IMR-90 (cell line): ENCODE measurements at regions not wholly inside any gene's neighbourhood (a gene's known extent, or its start where the extent isn't known, plus 50 kb on each side); places are given as distances from the start of the nearest gene placed in this dataset.

Experiments
- ATAC-seq: fragments of 200-7000 bp; cut with Tn5 transposase; 2 replicates; pipeline ENCODE4 v1.9.1; 2020; ENCODE audit warnings: low read depth, mild to moderate bottlenecking, moderate library complexity
- BruUV-seq: library from RNA; stranded (reverse); fragments of 400-500 nt; replicated peaks from 2 replicates; lab custom pipeline; 2021; lab: Mats Ljungman, UMichigan
- CTCF ChIA-PET: fragments of 300-600 bp; formaldehyde crosslinking; extraction: SDS; loops from one replicate; lab custom pipeline; 2021; ENCODE audit warnings: antibody characterized with exemption; lab: Yijun Ruan, JAX
- POLR2A ChIA-PET: fragments of 300-600 bp; sonication (Branson Sonifier 250); formaldehyde crosslinking; loops from one replicate; lab custom pipeline; 2022; ENCODE audit warnings: antibody characterized with exemption; ENCODE audit not compliant: unreplicated experiment; lab: Charles Lee
- DNase-seq: peaks from one replicate; pipeline ENCODE4 v3.0.0; 2013
- H2AFZ ChIP-seq: replicated peaks from 2 replicates; pipeline ENCODE3; 2013; ENCODE audit warnings: low read length, mild to moderate bottlenecking; ENCODE audit not compliant: poor library complexity
- H2AK5ac ChIP-seq: 2 replicates; pipeline ENCODE4 v1.6.1; 2013; ENCODE audit warnings: low read depth, low read length, inconsistent platforms
- H2AK9ac ChIP-seq: replicated peaks from 2 replicates; pipeline ENCODE3; 2013; ENCODE audit warnings: mild to moderate bottlenecking, low read depth, low read length, moderate library complexity; ENCODE audit not compliant: poor library complexity
- H2BK120ac ChIP-seq: 2 replicates; pipeline ENCODE4 v1.6.1; 2013; ENCODE audit warnings: low read depth, low read length, inconsistent platforms
- H2BK15ac ChIP-seq: 3 replicates; pipeline ENCODE4 v1.6.1; 2013; ENCODE audit warnings: low read depth, low read length, inconsistent platforms
- H2BK20ac ChIP-seq: 2 replicates; pipeline ENCODE4 v1.6.1; 2013; ENCODE audit warnings: low read depth, mild to moderate bottlenecking, inconsistent platforms, low read length, moderate library complexity
- H2BK5ac ChIP-seq: 2 replicates; pipeline ENCODE4 v1.6.1; 2013; ENCODE audit warnings: mild to moderate bottlenecking, low read depth, low read length, inconsistent platforms; ENCODE audit not compliant: poor library complexity, severe bottlenecking
- H3K14ac ChIP-seq: replicated peaks from 2 replicates; pipeline ENCODE4 v1.6.1; 2013; ENCODE audit warnings: low read depth, low read length, inconsistent platforms
- H3K18ac ChIP-seq: 2 replicates; pipeline ENCODE4 v1.6.1; 2013; ENCODE audit warnings: low read depth, low read length, control low read depth
- H3K23ac ChIP-seq: 2 replicates; pipeline ENCODE4 v1.6.1; 2013; ENCODE audit warnings: low read depth, low read length, inconsistent platforms
- H3K27ac ChIP-seq: 2 replicates; pipeline ENCODE4 v1.5.1; 2013; ENCODE audit warnings: mild to moderate bottlenecking, control low read depth, low read length; ENCODE audit not compliant: insufficient read depth
- H3K27me3 ChIP-seq: 2 replicates; pipeline ENCODE4 v1.6.1; 2013; ENCODE audit warnings: low read length; ENCODE audit not compliant: control insufficient read depth, insufficient read depth
- H3K36me3 ChIP-seq: 2 replicates; pipeline ENCODE4 v1.6.1; 2013; ENCODE audit warnings: low read length, mixed read lengths; ENCODE audit not compliant: control insufficient read depth, insufficient read depth
- H3K4ac ChIP-seq: 2 replicates; pipeline ENCODE4 v1.6.1; 2013; ENCODE audit warnings: low read depth, low read length, inconsistent platforms
- H3K4me1 ChIP-seq: 2 replicates; pipeline ENCODE4 v1.6.1; 2013; ENCODE audit warnings: low read length, mixed read lengths; ENCODE audit not compliant: control insufficient read depth, insufficient read depth
- H3K4me2 ChIP-seq: 2 replicates; pipeline ENCODE4 v1.6.1; 2013; ENCODE audit warnings: low read depth, mild to moderate bottlenecking, control low read depth, low read length, moderate library complexity
- H3K4me3 ChIP-seq: 2 replicates; pipeline ENCODE4 v1.5.1; 2013; ENCODE audit warnings: low read depth, mild to moderate bottlenecking, control low read depth, low read length, moderate library complexity; ENCODE audit not compliant: insufficient read depth
- H3K56ac ChIP-seq: 2 replicates; pipeline ENCODE4 v1.6.1; 2013; ENCODE audit warnings: low read length, inconsistent platforms; ENCODE audit not compliant: insufficient read depth; ENCODE audit errors: extremely low read depth
- H3K79me1 ChIP-seq, 2 experiments: 2 replicates each; pipeline ENCODE4 v1.6.1; 2013; ENCODE audit warnings: low read length in 2 of 2, inconsistent platforms in 1 of 2, low read depth in 1 of 2
- H3K9ac ChIP-seq: 2 replicates; pipeline ENCODE4 v1.6.1; 2013; ENCODE audit warnings: low read depth, low read length, control low read depth
- H3K9me1 ChIP-seq: 2 replicates; pipeline ENCODE4 v1.6.1; 2013; ENCODE audit warnings: low read length, inconsistent platforms; ENCODE audit not compliant: insufficient read depth
- H3K9me3 ChIP-seq: 2 replicates; pipeline ENCODE4 v1.6.1; 2013; ENCODE audit warnings: low read length; ENCODE audit not compliant: control insufficient read depth, insufficient read depth
- H4K20me1 ChIP-seq: 2 replicates; pipeline ENCODE4 v1.6.1; 2013; ENCODE audit warnings: low read length, inconsistent platforms; ENCODE audit not compliant: insufficient read depth
- H4K5ac ChIP-seq: 2 replicates; pipeline ENCODE4 v1.6.1; 2013; ENCODE audit warnings: mild to moderate bottlenecking, low read depth, low read length, control low read depth
- H4K8ac ChIP-seq, 2 experiments: 2 replicates each; pipeline ENCODE4 v1.6.1; 2013; ENCODE audit warnings: low read depth in 2 of 2, low read length in 2 of 2, control low read depth in 1 of 2, inconsistent platforms in 1 of 2
- H4K91ac ChIP-seq: 2 replicates; pipeline ENCODE4 v1.6.1; 2013; ENCODE audit warnings: low read depth, low read length, inconsistent platforms; ENCODE audit not compliant: insufficient read depth
- BHLHE40 ChIP-seq: fragments of 150-350 bp; IDR thresholded peaks from 2 replicates; pipeline ENCODE4 v1.6.1; 2016; ENCODE audit warnings: mild to moderate bottlenecking, low read depth, low read length
- CEBPB ChIP-seq: IDR thresholded peaks from 2 replicates; pipeline ENCODE4 v1.6.1; 2012; ENCODE audit warnings: low read depth, low read length, improper control_type of control experiment
- CHD1 ChIP-seq: IDR thresholded peaks from 2 replicates; pipeline ENCODE4 v1.6.1; 2012; ENCODE audit warnings: low read depth, low read length, improper control_type of control experiment
- CTCF ChIP-seq: conservative IDR thresholded peaks from 2 replicates; pipeline ENCODE4 v1.5.1; 2012; ENCODE audit warnings: mild to moderate bottlenecking, low read depth, low read length, improper control_type of control experiment
- ELK1 ChIP-seq: fragments of 150-350 bp; IDR thresholded peaks from 2 replicates; pipeline ENCODE4 v1.6.1; 2016; ENCODE audit warnings: low read depth, mild to moderate bottlenecking, low read length, moderate library complexity, borderline replicate concordance
- FOS ChIP-seq: fragments of 150-350 bp; IDR thresholded peaks from 2 replicates; pipeline ENCODE4 v1.6.1; 2016; ENCODE audit warnings: low read depth, low read length
- MAFK ChIP-seq: IDR thresholded peaks from 2 replicates; pipeline ENCODE4 v1.6.1; 2012; ENCODE audit warnings: low read depth, low read length, improper control_type of control experiment
- MAZ ChIP-seq: IDR thresholded peaks from 2 replicates; pipeline ENCODE4 v1.6.1; 2012; ENCODE audit warnings: low read depth, mild to moderate bottlenecking, low read length, improper control_type of control experiment, moderate library complexity, borderline replicate concordance
- MXI1 ChIP-seq: IDR thresholded peaks from 2 replicates; pipeline ENCODE4 v1.6.1; 2012; ENCODE audit warnings: low read depth, mild to moderate bottlenecking, low read length, moderate library complexity, borderline replicate concordance
- NFE2L2 ChIP-seq: fragments of 150-350 bp; IDR thresholded peaks from 2 replicates; pipeline ENCODE4 v1.6.1; 2016; ENCODE audit warnings: low read depth, mild to moderate bottlenecking, low read length
- POLR2A ChIP-seq: IDR thresholded peaks from 2 replicates; pipeline ENCODE4 v1.6.1; 2012; ENCODE audit warnings: mild to moderate bottlenecking, low read depth, low read length
- RAD21 ChIP-seq: IDR thresholded peaks from 2 replicates; pipeline ENCODE4 v1.6.1; 2012; ENCODE audit warnings: low read length, improper control_type of control experiment
- RCOR1 ChIP-seq: IDR thresholded peaks from 2 replicates; pipeline ENCODE4 v1.6.1; 2012; ENCODE audit warnings: mild to moderate bottlenecking, low read length, improper control_type of control experiment; ENCODE audit not compliant: insufficient replicate concordance
- RFX5 ChIP-seq: IDR thresholded peaks from 2 replicates; pipeline ENCODE4 v1.8.0; 2012; ENCODE audit warnings: low read depth, mild to moderate bottlenecking, low read length, moderate library complexity
- SMC3 ChIP-seq: fragments of 150-350 bp; IDR thresholded peaks from 2 replicates; pipeline ENCODE4 v1.6.1; 2016; ENCODE audit warnings: low read depth, mild to moderate bottlenecking, antibody characterized with exemption, low read length, moderate library complexity
- USF2 ChIP-seq: fragments of 150-350 bp; IDR thresholded peaks from 2 replicates; pipeline ENCODE4 v1.6.1; 2017; ENCODE audit warnings: mild to moderate bottlenecking, antibody characterized with exemption, low read length, low read depth
- WGBS, 2 experiments: methylation state at CpG; one replicate each; pipeline versions ENCODE4 v1.1.5 to v1.1.7; 2013; ENCODE audit warnings: missing lambda C conversion rate in 2 of 2; ENCODE audit not compliant: insufficient read length in 1 of 2; ENCODE audit errors: extremely low coverage in 2 of 2; 5-methylcytosine and 5-hydroxymethylcytosine counted together
- dilution Hi-C: fragments of 300-500 bp; cut with HindIII; formaldehyde crosslinking; loops from one replicate; pipeline ENCODE4 v1.14.3; 2018; ENCODE audit warnings: low sequenced_read_pairs; ENCODE audit not compliant: unreplicated experiment
- in situ Hi-C: fragments of 300-500 bp; cut with MboI; formaldehyde crosslinking; loops from 3 replicates; pipeline ENCODE4 v1.14.3; 2019; ENCODE audit warnings: low sequenced_read_pairs, inconsistent platforms, mixed read lengths
- intact Hi-C: fragments of 100-400 bp; cut with micrococcal nuclease; formaldehyde crosslinking; loops from 2 replicates; pipeline ENCODE4 v1.10.0; 2022

- Histone ChIP-seq H2BK5ac (no peak overlapping the region), H3K9me3 (peaks cover 8% of the 10 kb centered on the region), H3K4me2 (no peak overlapping the region), H2BK20ac (no peak overlapping the region), H4K8ac (no peak overlapping the region), H3K18ac (no peak overlapping the region), H3K9ac (no peak overlapping the region), H4K91ac (no peak overlapping the region), H2AK9ac (no peak overlapping the region), H2AK5ac (no peak overlapping the region), H3K27ac (no peak overlapping the region), H3K23ac (no peak overlapping the region), H2BK120ac (no peak overlapping the region), H3K56ac (no peak overlapping the region), H4K20me1 (no peaks in the 10 kb centered on the region), H3K9me1 (no peaks in the 10 kb centered on the region), H2BK15ac (no peak overlapping the region), H4K5ac (no peak overlapping the region), H2AFZ (no peak overlapping the region), H3K79me1 (no peaks in the 10 kb centered on the region), H3K14ac (no peak overlapping the region), H3K4ac (no peak overlapping the region), H3K27me3 (no peaks in the 10 kb centered on the region), H3K4me1 (no peaks in the 10 kb centered on the region), H3K4me3 (no peak overlapping the region), H3K36me3 (no peaks in the 10 kb centered on the region)
- TF ChIP-seq USF2 = no peak
- TF ChIP-seq NFE2L2 = no peak
- TF ChIP-seq BHLHE40 = no peak
- TF ChIP-seq MAZ = no peak
- no peak for TF ChIP-seq SMC3
- no peak for TF ChIP-seq RCOR1
- TF ChIP-seq ELK1 = no peak
- no peak for TF ChIP-seq FOS
- no peak for TF ChIP-seq CTCF
- TF ChIP-seq MAFK = no peak
- TF ChIP-seq RAD21 = no peak
- TF ChIP-seq MXI1 = no peak
- TF ChIP-seq POLR2A = no peak
- TF ChIP-seq CHD1 = no peak
- no peak for TF ChIP-seq RFX5
- no peak for TF ChIP-seq CEBPB
- ChIA-PET POLR2A (no interaction called here), CTCF (no interaction called here)
- DNase-seq = no peak
- intact Hi-C loops (no loop called here), in situ Hi-C loops (no loop called here), dilution Hi-C loops (no loop called here)
- BruUV-seq = no TSS peak
- no peak for ATAC-seq
- no CpG with 5 or more reads among the region's 3 CpGs for WGBS, 2 experiments
Measured at GRCh38 chr14:82075566-82075965, 541.9 kb upstream of the SEL1L start.
